GM18868 (cell line): ENCODE measurements at regions not wholly inside any gene's neighbourhood (a gene's known extent, or its start where the extent isn't known, plus 50 kb on each side); places are given as distances from the start of the nearest gene placed in this dataset.

Source experiments
- ATAC-seq: cut with Tn5 transposase; IDR thresholded peaks from one replicate; pipeline ENCODE4 v1.9.1; 2021; ENCODE audit warnings: mild to moderate bottlenecking, moderate library complexity; ENCODE audit not compliant: unreplicated experiment

- no peak for ATAC-seq
Measured at GRCh38 chr5:9861666-9862256, 231.6 kb upstream of the TAS2R1 start.

GRCh38 chr5:9859808-9860207 is 229.7 kb upstream of the TAS2R1 start:
- no peak for ATAC-seq

GRCh38 chr5:9858043-9858442 is 227.9 kb upstream of the TAS2R1 start:
- ATAC-seq = no peak

GRCh38 chr5:9853309-9853708 is 223.2 kb upstream of the TAS2R1 start:
- no peak for ATAC-seq

GRCh38 chr5:9852671-9853070 is 222.5 kb upstream of the TAS2R1 start:
- no peak for ATAC-seq

GRCh38 chr5:9851458-9851857 is 221.3 kb upstream of the TAS2R1 start:
- no peak for ATAC-seq

GRCh38 chr5:9850456-9850855 is 220.3 kb upstream of the TAS2R1 start:
- ATAC-seq = no peak

- no peak for ATAC-seq
Measured at GRCh38 chr5:9847631-9848030, 217.5 kb upstream of the TAS2R1 start.

- ATAC-seq = no peak
Measured at GRCh38 chr5:9845185-9845584, 215.0 kb upstream of the TAS2R1 start.

- no peak for ATAC-seq
Measured at GRCh38 chr5:9841516-9842170, 211.5 kb upstream of the TAS2R1 start.

- no peak for ATAC-seq
Measured at GRCh38 chr5:9838916-9839315, 208.8 kb upstream of the TAS2R1 start.

GRCh38 chr5:9834871-9835770 is 205.0 kb upstream of the TAS2R1 start:
- ATAC-seq = no peak

- ATAC-seq = no peak
Measured at GRCh38 chr5:9833871-9834270, 203.7 kb upstream of the TAS2R1 start.

GRCh38 chr5:9832921-9833320 is 202.8 kb upstream of the TAS2R1 start:
- no peak for ATAC-seq

- no peak for ATAC-seq
Measured at GRCh38 chr5:9831823-9832222, 201.7 kb upstream of the TAS2R1 start.

- no peak for ATAC-seq
Measured at GRCh38 chr5:9830184-9830583, 200.0 kb upstream of the TAS2R1 start.

- no peak for ATAC-seq
Measured at GRCh38 chr5:9829621-9830020, 199.5 kb upstream of the TAS2R1 start.

GRCh38 chr5:9820691-9821449 is 190.7 kb upstream of the TAS2R1 start:
- no peak for ATAC-seq

- no peak for ATAC-seq
Measured at GRCh38 chr5:9818340-9818845, 188.2 kb upstream of the TAS2R1 start.

GRCh38 chr5:9817819-9818218 is 187.7 kb upstream of the TAS2R1 start:
- no peak for ATAC-seq

GRCh38 chr5:9815051-9815450 is 184.9 kb upstream of the TAS2R1 start:
- no peak for ATAC-seq
